ENCODE measurements at regions not wholly inside any gene's neighbourhood (a gene's known extent, or its start where the extent isn't known, plus 50 kb on each side); places are given as distances from the start of the nearest gene placed in this dataset.

DNA sequence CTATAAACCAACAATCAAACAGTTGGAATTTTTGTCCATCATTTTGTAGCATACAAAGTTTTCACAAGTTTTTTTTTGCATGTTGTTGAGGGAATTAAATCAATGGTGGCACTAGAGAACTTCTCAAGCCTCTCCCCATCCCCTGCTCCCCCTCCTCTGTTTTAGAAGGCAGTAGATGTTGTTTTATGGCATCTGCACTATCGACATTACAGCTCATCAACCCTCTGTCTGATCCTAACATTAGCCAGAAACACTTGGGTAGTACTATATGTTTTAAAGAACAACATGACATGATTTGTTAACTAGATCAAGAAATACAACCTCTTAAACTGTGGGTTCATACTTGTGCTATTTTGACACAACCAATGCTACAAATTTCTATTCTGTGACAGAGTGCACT lies 306.5 kb upstream of the NR5A2 start:
- TF ChIP-seq, protein P1, sequence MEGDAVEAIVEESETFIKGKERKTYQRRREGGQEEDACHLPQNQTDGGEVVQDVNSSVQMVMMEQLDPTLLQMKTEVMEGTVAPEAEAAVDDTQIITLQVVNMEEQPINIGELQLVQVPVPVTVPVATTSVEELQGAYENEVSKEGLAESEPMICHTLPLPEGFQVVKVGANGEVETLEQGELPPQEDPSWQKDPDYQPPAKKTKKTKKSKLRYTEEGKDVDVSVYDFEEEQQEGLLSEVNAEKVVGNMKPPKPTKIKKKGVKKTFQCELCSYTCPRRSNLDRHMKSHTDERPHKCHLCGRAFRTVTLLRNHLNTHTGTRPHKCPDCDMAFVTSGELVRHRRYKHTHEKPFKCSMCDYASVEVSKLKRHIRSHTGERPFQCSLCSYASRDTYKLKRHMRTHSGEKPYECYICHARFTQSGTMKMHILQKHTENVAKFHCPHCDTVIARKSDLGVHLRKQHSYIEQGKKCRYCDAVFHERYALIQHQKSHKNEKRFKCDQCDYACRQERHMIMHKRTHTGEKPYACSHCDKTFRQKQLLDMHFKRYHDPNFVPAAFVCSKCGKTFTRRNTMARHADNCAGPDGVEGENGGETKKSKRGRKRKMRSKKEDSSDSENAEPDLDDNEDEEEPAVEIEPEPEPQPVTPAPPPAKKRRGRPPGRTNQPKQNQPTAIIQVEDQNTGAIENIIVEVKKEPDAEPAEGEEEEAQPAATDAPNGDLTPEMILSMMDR (conservative IDR thresholded peaks at IDR 0.05 in 1 of 2, IDR thresholded peaks at IDR 0.05 in 1 of 2; ENCODE audit: extremely low read depth in 1 of 2, insufficient read depth in 1 of 2, low read depth in 1 of 2, low read length in 2 of 2) = no peak
- no peak for TF ChIP-seq EZH2 (IDR thresholded peaks at IDR 0.05; ENCODE audit: borderline replicate concordance, low read length)
